ENCODE measurements at regions not wholly inside any gene's neighbourhood (a gene's known extent, or its start where the extent isn't known, plus 50 kb on each side); places are given as distances from the start of the nearest gene placed in this dataset.

DNA sequence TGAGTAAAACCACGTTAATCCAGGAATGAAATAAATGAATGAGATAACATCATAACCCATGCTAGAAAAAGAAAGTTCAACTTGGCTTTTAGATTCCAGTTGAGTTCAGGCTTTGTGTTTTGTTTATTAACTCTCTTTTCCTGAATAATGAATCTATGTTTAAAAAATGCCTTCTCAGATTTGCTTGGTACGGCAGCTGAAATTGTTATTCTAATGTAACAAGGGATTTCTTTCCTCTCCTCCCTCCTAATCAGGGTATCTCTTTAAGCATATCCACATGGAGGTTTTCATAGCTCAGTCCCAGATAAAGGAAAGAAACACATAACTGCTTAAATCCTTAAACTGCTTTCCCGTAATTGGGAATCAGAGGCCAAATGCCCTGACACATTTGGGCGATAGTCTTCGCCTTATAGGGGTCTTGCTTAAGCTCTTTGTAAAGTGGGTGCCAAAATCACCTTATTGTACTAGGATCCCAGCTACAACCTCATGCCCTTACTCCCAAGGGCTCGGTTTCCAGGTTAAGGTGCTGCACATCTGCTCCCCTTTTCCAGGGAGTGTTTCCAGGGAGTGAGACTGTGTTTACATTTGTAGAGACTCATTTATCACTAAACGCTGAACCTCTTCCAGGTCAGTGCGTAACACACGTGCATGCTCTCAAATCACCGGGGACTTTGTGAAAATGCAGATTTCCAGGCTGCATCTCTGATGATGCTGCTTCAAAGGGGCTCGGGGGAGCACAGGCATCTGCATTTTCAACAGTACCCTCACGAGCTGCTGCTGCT is 142.8 kb upstream of the FOXF1 start:
- H3K4me3 ChIP-seq (replicated peaks in 1 of 3; ENCODE audit: insufficient read depth in 1 of 3, low read depth in 1 of 3, low read length in 3 of 3) = no peak overlapping the region
- H3K9ac ChIP-seq (replicated peaks; ENCODE audit: extremely low read depth, insufficient read depth, low read length) = no peak overlapping the region
- H3K4me2 ChIP-seq (ENCODE audit: insufficient read depth, low read length) = no peak overlapping the region
- BruUV-seq (replicated peaks) = no TSS peak
- no peak overlapping the region for H3K27ac ChIP-seq (ENCODE audit: insufficient read depth, low read depth, low read length)
- intact Hi-C loops (cut with micrococcal nuclease) = no loop called here
- dilution Hi-C loops (cut with MboI; ENCODE audit: extremely low pct_ligation_motif_present, low sequenced_read_pairs) = no loop called here
- no peaks in the 10 kb centered on the region for H3K79me2 ChIP-seq (ENCODE audit: control insufficient read depth, insufficient read depth, low read length)
- no peaks in the 10 kb centered on the region for H3K4me1 ChIP-seq (ENCODE audit: control insufficient read depth, extremely low read depth, insufficient read depth, low read length)
- H4K20me1 ChIP-seq (replicated peaks; ENCODE audit: control insufficient read depth, extremely low read depth, insufficient read depth, low read length) = no peaks in the 10 kb centered on the region
- no peak for FAIRE-seq
- H2AFZ ChIP-seq (ENCODE audit: low read depth, low read length) = no peak overlapping the region
- no peaks in the 10 kb centered on the region for H3K9me1 ChIP-seq (replicated peaks; ENCODE audit: control insufficient read depth, extremely low read depth, insufficient read depth, low read length)
- TF ChIP-seq EZH2 (IDR thresholded peaks at IDR 0.05; ENCODE audit: borderline replicate concordance, low read depth, low read length, severe bottlenecking) = no peak
- TF ChIP-seq MYC (IDR thresholded peaks at IDR 0.05; ENCODE audit: low read depth, low read length) = no peak
- TF ChIP-seq POLR2A (IDR thresholded peaks at IDR 0.05; ENCODE audit: low read depth, low read length) = no peak
- no peak for TF ChIP-seq CTCF (IDR thresholded peaks at IDR 0.05; ENCODE audit: extremely low read depth in 1 of 2, insufficient read depth in 1 of 2, low read depth in 1 of 2, low read length in 2 of 2)
- no peak for TF ChIP-seq GATA2 (IDR thresholded peaks at IDR 0.05; ENCODE audit: insufficient read depth, insufficient read length, low read depth, low read length)
- no peak for TF ChIP-seq FOS (IDR thresholded peaks at IDR 0.05; ENCODE audit: borderline replicate concordance, insufficient read depth, low read length)
- TF ChIP-seq JUN (IDR thresholded peaks at IDR 0.05; ENCODE audit: borderline replicate concordance, insufficient read depth, insufficient read length, low read depth) = no peak
- no peaks in the 10 kb centered on the region for H3K9me3 ChIP-seq (replicated peaks; ENCODE audit: control insufficient read depth, insufficient read depth, low read length)
- H3K36me3 ChIP-seq (ENCODE audit: control insufficient read depth in 2 of 2, extremely low read depth in 1 of 2, insufficient read depth in 2 of 2, low read length in 2 of 2) = no peaks in the 10 kb centered on the region
- CTCF ChIA-PET = interaction anchor here (0.6 kb wide), 1 partner anchor 14 kb away, joined by 3 read pairs; no protein-coding TSS in a partner anchor
- peaks cover 6 to 9% of the 10 kb centered on the region in 2 experiments for H3K27me3 ChIP-seq (ENCODE audit: control insufficient read depth in 2 of 2, insufficient read depth in 2 of 2, low read length in 2 of 2)
- POLR2A ChIA-PET = no interaction called here
- no peak for DNase-seq (ENCODE audit: low read depth, low spot score)

All from endothelial cell of umbilical vein (primary cell).